KBM-7 (cell line): ENCODE measurements at regions not wholly inside any gene's neighbourhood (a gene's known extent, or its start where the extent isn't known, plus 50 kb on each side); places are given as distances from the start of the nearest gene placed in this dataset.

Experiments used
- DNase-seq: peaks from one replicate; pipeline ENCODE4 v3.0.0-alpha.2; 2015
- in situ Hi-C: fragments of 300-500 bp; cut with MboI; formaldehyde crosslinking; loops from 2 replicates; pipeline ENCODE4 v1.14.3; 2020; ENCODE audit warnings: low sequenced_read_pairs, low pct_unique_long_range_greater_than_20kb, mixed read lengths

GRCh38 chr14:26966908-26967307 is 369.1 kb upstream of the NOVA1 start:
- no peak for DNase-seq
- in situ Hi-C loops: no loop called here

GRCh38 chr14:26974965-26975364 is 377.1 kb upstream of the NOVA1 start:
- DNase-seq: no peak
- in situ Hi-C loops: no loop called here

GRCh38 chr14:26982071-26982470 is 384.2 kb upstream of the NOVA1 start:
- in situ Hi-C loops: no loop called here
- DNase-seq: no peak

GRCh38 chr14:26984311-26985177 is 386.7 kb upstream of the NOVA1 start:
- DNase-seq: peak; percentile 54
- in situ Hi-C loops: no loop called here

- peak; percentile 0 for DNase-seq
- in situ Hi-C loops: no loop called here
These were observed 390.0 kb upstream of the NOVA1 start for GRCh38 chr14:26987744-26988363.

- in situ Hi-C loops: no loop called here
- DNase-seq: no peak
These were observed 393.1 kb upstream of the NOVA1 start for GRCh38 chr14:26990946-26991345.

GRCh38 chr14:26992403-26993115 is 394.7 kb upstream of the NOVA1 start:
- DNase-seq: no peak
- in situ Hi-C loops: no loop called here

- in situ Hi-C loops: no loop called here
- DNase-seq: no peak
These were observed 395.7 kb upstream of the NOVA1 start for GRCh38 chr14:26993556-26993955.

- DNase-seq: no peak
- in situ Hi-C loops: no loop called here
These were observed 397.5 kb upstream of the NOVA1 start for GRCh38 chr14:26995301-26995700.

- in situ Hi-C loops: no loop called here
- DNase-seq: no peak
These were observed 398.4 kb upstream of the NOVA1 start for GRCh38 chr14:26996246-26996645.

GRCh38 chr14:27002179-27002578 is 404.3 kb upstream of the NOVA1 start:
- DNase-seq: no peak
- in situ Hi-C loops: no loop called here

- in situ Hi-C loops: no loop called here
- DNase-seq: no peak
These were observed 408.7 kb upstream of the NOVA1 start for GRCh38 chr14:27006570-27006969.

GRCh38 chr14:27008187-27008586 is 410.4 kb upstream of the NOVA1 start:
- in situ Hi-C loops: no loop called here

GRCh38 chr14:27012641-27013040 is 414.8 kb upstream of the NOVA1 start:
- no peak for DNase-seq
- in situ Hi-C loops: no loop called here

More at GRCh38 chr14:27008187-27008586, 410.4 kb upstream of the NOVA1 start:
- no peak for DNase-seq

- in situ Hi-C loops: no loop called here
- no peak for DNase-seq
These were observed 415.8 kb upstream of the NOVA1 start for GRCh38 chr14:27013678-27014077.

- in situ Hi-C loops: no loop called here
These were observed 417.2 kb upstream of the NOVA1 start for GRCh38 chr14:27015065-27015464.

GRCh38 chr14:27025648-27026047 is 427.8 kb upstream of the NOVA1 start:
- in situ Hi-C loops: no loop called here
- no peak for DNase-seq

More at GRCh38 chr14:27015065-27015464, 417.2 kb upstream of the NOVA1 start:
- no peak for DNase-seq

GRCh38 chr14:27026097-27026496 is 428.3 kb upstream of the NOVA1 start:
- in situ Hi-C loops: no loop called here

GRCh38 chr14:27040552-27040951 is 442.7 kb upstream of the NOVA1 start:
- no peak for DNase-seq
- in situ Hi-C loops: no loop called here

More at GRCh38 chr14:27026097-27026496, 428.3 kb upstream of the NOVA1 start:
- no peak for DNase-seq

GRCh38 chr14:27049701-27050100 is 451.9 kb upstream of the NOVA1 start:
- in situ Hi-C loops: no loop called here
- DNase-seq: no peak
